ENCODE measurements at regions not wholly inside any gene's neighbourhood (a gene's known extent, or its start where the extent isn't known, plus 50 kb on each side); places are given as distances from the start of the nearest gene placed in this dataset.

GRCh38 chr3:18937574-18937973, 210.7 kb upstream of the KCNH8 start:
- TF ChIP-seq CTCF (IDR thresholded peaks at IDR 0.05; ENCODE audit: low read depth, low read length) (no peak), POLR2A (IDR thresholded peaks at IDR 0.05; ENCODE audit: extremely low read depth, insufficient read length) (no peak)

Data from NB4 (cell line).